H1 (cell line): ENCODE measurements at regions not wholly inside any gene's neighbourhood (a gene's known extent, or its start where the extent isn't known, plus 50 kb on each side); places are given as distances from the start of the nearest gene placed in this dataset.

Source experiments
- CBX5 ChIP-seq: fragments of 300-800, 300-1000 bp; sonication (generic); IDR thresholded peaks from 2 replicates; pipeline ENCODE4 v1.7.1; 2016; ENCODE audit warnings: antibody characterized with exemption, low read length, low read depth
- CBX8 ChIP-seq: fragments of 300-800, 300-1000 bp; sonication (generic); IDR thresholded peaks from 2 replicates; pipeline ENCODE4 v1.7.1; 2016; ENCODE audit warnings: low read depth, low read length, borderline replicate concordance
- MAFK ChIP-seq: IDR thresholded peaks from 2 replicates; pipeline ENCODE4 v1.6.1; 2012; ENCODE audit warnings: low read depth, mild to moderate bottlenecking, improper control_type of control experiment, low read length
- NANOG ChIP-seq: IDR thresholded peaks from 2 replicates; pipeline ENCODE4 v1.6.1; 2011; ENCODE audit warnings: low read length, low read depth, mild to moderate bottlenecking, inconsistent platforms; ENCODE audit not compliant: insufficient read depth, poor library complexity, severe bottlenecking
- SIRT6 ChIP-seq: IDR thresholded peaks from one replicate; pipeline ENCODE4 v1.7.1; 2012; ENCODE audit warnings: low read length, inconsistent platforms
- TAF1 ChIP-seq: IDR thresholded peaks from 2 replicates; pipeline ENCODE4 v1.6.1; 2011; ENCODE audit warnings: mild to moderate bottlenecking, low read depth, low read length

GRCh38 chr10:62741996-62742395 is 62.5 kb upstream of the ADO start (continued):
- TF ChIP-seq CBX8 (no peak), SIRT6 (no peak), NANOG (no peak), TAF1 (no peak), CBX5 (no peak), MAFK (no peak)
- TF ChIP-seq, all 59 proteins: peak for 0
